NCI-H748 (cell line): ENCODE measurements at regions not wholly inside any gene's neighbourhood (a gene's known extent, or its start where the extent isn't known, plus 50 kb on each side); places are given as distances from the start of the nearest gene placed in this dataset.
A peak's percentile ranks its signal among the peaks of the same experiment; 100 is the strongest.

Source experiments
- DNase-seq: peaks from one replicate; lab custom pipeline; 2025; ENCODE audit not compliant: unreplicated experiment; lab: John Stamatoyannopoulos, UW

GRCh38 chr2:133809485-133809884 is 241.2 kb upstream of the NCKAP5 start:
- no peak for DNase-seq

- no peak for DNase-seq
Measured at GRCh38 chr2:133810559-133810958, 242.3 kb upstream of the NCKAP5 start.

GRCh38 chr2:133811409-133812125 is 243.3 kb upstream of the NCKAP5 start:
- DNase-seq, result no peak

- DNase-seq, result no peak
Measured at GRCh38 chr2:133812826-133813617, 244.8 kb upstream of the NCKAP5 start.

- no peak for DNase-seq
Measured at GRCh38 chr2:133814890-133815289, 246.6 kb upstream of the NCKAP5 start.

- DNase-seq, result no peak
Measured at GRCh38 chr2:133816037-133816436, 247.8 kb upstream of the NCKAP5 start.

- peak; percentile 20 for DNase-seq
Measured at GRCh38 chr2:133817680-133818566, 249.7 kb upstream of the NCKAP5 start.

GRCh38 chr2:133818661-133819060 is 250.4 kb upstream of the NCKAP5 start:
- no peak for DNase-seq

- no peak for DNase-seq
Measured at GRCh38 chr2:133819906-133820305, 251.6 kb upstream of the NCKAP5 start.

- DNase-seq, result no peak
Measured at GRCh38 chr2:133821107-133821760, 253.0 kb upstream of the NCKAP5 start.

- no peak for DNase-seq
Measured at GRCh38 chr2:133822517-133823225, 254.4 kb upstream of the NCKAP5 start.

GRCh38 chr2:133823226-133823550 is 254.9 kb upstream of the NCKAP5 start:
- no peak for DNase-seq

- DNase-seq, result no peak
Measured at GRCh38 chr2:133824869-133825268, 256.6 kb upstream of the NCKAP5 start.

- DNase-seq, result no peak
Measured at GRCh38 chr2:133825778-133826177, 257.5 kb upstream of the NCKAP5 start.

- DNase-seq, result no peak
Measured at GRCh38 chr2:133828913-133829312, 260.6 kb upstream of the NCKAP5 start.

GRCh38 chr2:133829450-133830020 is 261.3 kb upstream of the NCKAP5 start:
- no peak for DNase-seq

- no peak for DNase-seq
Measured at GRCh38 chr2:133833746-133834145, 265.5 kb upstream of the NCKAP5 start.

- no peak for DNase-seq
Measured at GRCh38 chr2:133835821-133836619, 267.8 kb upstream of the NCKAP5 start.

GRCh38 chr2:133836691-133837345 is 268.6 kb upstream of the NCKAP5 start:
- no peak for DNase-seq
